Activated CD4-positive, alpha-beta T cell treated with anti-CD3 and anti-CD28 coated beads for 24 hours (primary cell): ENCODE measurements at regions not wholly inside any gene's neighbourhood (a gene's known extent, or its start where the extent isn't known, plus 50 kb on each side); places are given as distances from the start of the nearest gene placed in this dataset.
"Not testable (repeated sequence)": the region's sequence is repeated elsewhere in the genome, so short reads cannot be mapped to it uniquely, and the experiment has no call there.

ENCODE experiments used
- DNase-seq, 2 donors: peaks; one replicate each; pipeline ENCODE4 v3.0.0-alpha.2; 2020; ENCODE audit warnings: low read depth in 2 of 2

DNA sequence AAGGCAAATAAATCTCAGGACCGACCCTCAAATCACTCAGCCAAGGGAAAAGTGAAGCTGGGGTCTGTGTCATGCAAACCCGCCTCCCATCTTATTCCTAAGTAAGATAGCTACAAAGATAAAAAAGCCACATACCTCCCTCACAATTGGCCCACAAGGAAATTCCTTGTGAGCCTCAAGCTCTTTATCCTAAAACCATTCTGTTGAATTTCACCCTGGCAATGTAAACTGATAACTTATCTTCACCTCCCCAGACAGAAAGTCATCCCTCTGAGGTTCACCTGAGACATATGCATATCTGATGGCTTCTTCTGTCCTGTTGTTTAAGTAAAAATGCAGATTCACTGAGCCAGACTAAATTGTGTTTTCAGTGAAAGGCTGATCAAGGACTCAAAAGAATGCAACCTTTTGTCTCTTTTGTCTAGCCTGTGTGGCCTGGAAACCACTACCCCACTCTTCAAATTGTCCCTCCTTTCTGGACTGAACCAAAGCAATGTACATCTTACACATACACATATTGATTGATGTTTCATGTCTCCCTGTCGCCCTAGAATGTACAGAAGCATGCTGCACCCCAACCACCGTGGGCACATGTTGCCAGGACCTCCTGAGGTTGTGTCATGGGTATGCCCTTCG lies 91.3 kb downstream of the MFAP3L start:
- no peak for DNase-seq

GRCh38 chr4:169933531-169933930 lies 92.7 kb downstream of the MFAP3L start:
- no peak for DNase-seq

DNA sequence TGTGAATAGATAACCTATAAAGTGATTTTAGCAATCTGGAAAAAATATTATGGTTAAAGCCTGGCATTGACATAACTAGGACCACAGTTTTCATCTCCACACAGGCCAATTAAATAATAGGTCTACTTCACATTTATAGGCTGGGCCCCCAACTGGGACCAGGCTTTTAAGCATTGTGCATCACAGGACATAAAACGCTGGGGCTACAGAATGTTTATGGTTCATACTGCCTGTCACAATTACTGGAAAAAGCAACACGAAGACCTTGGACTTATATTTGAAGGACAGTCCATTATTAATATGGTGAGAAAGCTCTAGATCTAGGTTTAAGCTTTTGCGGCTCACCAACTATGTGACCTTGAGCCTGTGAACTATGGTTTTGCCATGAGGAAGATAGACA lies 94.2 kb downstream of the MFAP3L start:
- no peak for DNase-seq

DNA sequence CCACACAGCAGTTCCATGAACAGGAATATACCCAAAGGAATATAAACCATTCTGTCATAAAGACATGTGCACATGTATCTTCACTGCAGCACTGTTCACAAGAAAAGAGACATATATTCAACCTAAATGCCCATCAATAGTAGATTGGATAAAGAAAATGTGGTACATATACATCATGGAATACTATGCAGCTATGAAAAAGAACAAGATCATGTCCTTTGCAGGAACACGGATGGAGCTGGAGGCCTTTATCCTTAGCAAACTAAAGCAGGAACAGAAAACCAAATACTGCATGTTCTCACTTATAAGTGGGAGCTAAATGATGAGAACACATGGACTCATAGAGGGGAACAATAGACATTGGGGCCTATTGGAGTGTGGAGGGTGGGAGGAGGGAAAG lies 95.4 kb downstream of the MFAP3L start:
- DNase-seq: not testable (repeated sequence)

- no peak for DNase-seq
These were observed 98.9 kb downstream of the MFAP3L start for GRCh38 chr4:169927280-169927679.

- no peak for DNase-seq
These were observed 100.5 kb downstream of the MFAP3L start for GRCh38 chr4:169925678-169926077.

- DNase-seq: no peak
These were observed 103.4 kb downstream of the MFAP3L start for GRCh38 chr4:169922632-169923276.

DNA sequence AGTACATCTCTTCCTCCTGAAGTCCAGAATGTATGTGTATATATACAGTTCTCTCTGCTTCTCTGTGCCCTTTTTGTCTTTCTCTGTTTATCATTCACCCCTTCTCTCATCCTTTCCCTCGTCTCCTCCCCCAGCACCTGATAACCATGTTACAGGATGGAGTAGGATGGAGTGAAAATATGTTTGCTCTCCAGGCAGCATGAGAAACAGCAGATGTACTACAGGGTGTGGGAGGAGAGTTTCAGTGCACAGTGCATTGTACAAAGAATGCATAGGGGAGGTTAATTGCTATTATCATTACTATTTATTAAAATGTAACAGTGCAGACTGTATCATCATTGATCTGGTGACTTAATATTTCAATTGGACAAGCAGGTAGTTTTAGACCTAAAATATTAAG lies 104.5 kb downstream of the MFAP3L start:
- no peak for DNase-seq

- DNase-seq: no peak
These were observed 105.0 kb downstream of the MFAP3L start for GRCh38 chr4:169921237-169921636.

DNA sequence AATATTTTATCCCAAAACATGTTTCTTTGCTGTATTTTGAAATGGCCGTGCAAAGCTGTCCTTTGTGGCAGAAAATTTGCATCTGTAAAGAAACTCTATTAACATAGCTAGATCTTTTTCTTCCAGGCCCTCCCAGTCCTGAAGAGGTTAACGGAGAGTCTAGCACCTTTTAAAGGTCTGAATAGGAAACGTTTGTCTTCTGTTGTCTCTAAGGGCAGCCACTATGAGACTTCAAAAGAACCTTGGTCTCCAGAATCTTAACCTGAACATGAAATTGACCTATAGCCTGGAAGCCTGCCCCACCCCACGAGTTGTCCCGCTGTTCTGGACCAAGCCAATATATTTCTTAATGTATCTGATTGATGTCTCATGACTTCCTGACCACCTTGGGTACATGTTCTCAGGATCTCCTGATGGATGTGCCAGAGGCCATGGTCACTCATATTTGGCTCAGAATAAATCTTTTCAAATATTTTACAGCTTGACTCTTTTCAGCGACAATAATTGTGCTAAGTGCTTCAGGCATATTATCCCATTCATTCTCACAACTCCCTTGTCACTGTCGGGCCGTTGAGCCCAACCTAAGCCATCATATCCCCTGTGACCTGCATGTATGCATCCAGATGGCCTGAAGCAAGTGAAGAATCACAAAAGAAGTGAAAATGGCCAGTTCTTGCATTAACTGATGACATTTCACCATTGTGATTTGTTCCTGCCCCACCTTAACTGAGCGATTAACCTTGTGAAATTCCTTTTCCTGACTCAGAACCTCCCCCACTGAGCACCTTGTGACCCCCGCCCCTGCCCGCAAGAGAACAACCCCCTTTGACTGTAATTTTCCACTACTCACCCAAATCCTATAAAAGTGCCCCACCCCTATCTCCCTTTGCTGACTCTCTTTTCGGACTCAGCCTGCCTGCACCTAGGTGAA lies 106.7 kb downstream of the MFAP3L start:
- not testable (repeated sequence) for DNase-seq

GRCh38 chr4:169915545-169915944 lies 110.7 kb downstream of the MFAP3L start:
- DNase-seq: no peak

- DNase-seq: no peak
These were observed 111.3 kb downstream of the MFAP3L start for GRCh38 chr4:169914866-169915265.

GRCh38 chr4:169912996-169913395 lies 113.2 kb downstream of the MFAP3L start:
- DNase-seq: no peak

DNA sequence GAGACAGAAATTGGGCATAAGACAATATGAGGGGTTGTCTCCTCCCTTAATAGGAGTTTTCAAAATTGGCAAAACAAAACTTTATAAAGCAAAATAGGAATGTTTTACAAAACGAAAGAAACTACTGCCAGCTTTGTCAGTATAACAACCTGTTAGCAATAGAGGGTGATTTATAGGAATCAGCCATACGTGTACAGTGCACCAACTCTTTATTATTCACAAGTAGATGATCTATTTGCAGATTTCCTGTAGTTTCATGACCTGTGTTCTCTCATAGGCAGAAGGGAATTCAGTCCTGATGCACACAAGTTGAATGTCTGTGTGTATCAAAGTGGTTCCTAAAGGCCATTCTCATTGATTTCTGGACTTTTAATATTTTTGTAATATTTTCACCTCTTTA lies 116.3 kb downstream of the MFAP3L start:
- DNase-seq: no peak

- no peak for DNase-seq
These were observed 116.7 kb downstream of the MFAP3L start for GRCh38 chr4:169909479-169909878.

DNA sequence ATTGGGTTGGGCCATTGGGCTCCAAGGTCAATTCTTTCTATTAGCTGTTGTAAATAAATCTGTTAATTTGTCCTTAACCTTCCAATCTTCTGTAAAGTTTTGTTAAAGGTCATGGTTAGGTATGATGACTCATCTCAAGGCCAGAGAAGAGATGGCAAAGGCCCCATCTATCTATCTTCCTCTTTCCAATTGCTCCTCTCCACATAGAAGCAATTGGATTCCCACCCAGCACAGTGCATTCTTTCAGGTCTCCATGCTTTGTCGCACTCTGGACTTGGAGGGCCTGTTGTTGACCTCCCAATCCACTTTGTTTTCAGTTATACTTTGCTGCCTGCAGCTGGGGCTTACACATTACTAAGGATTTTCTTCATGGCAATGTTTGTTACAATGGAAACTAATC lies 118.5 kb downstream of the MFAP3L start:
- DNase-seq: no peak

DNA sequence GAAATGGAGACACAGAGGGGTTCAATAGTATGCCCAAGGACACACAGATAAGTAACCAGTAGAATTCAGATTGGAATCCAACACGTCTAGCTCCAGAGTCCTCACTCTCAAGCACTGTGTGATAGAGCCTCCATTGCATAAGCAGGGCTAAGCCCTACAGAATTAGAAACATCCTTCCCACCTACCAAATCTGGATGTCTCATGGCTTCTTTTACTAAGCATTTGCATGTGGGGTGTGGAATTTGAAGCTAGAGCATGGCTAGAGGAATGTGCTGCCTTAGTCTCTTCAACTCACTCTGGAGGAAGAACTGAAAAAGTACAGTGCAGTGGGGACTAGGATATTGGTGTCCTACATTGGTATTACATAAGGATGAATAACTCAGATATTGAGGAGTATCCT lies 119.4 kb downstream of the MFAP3L start:
- DNase-seq: no peak

DNA sequence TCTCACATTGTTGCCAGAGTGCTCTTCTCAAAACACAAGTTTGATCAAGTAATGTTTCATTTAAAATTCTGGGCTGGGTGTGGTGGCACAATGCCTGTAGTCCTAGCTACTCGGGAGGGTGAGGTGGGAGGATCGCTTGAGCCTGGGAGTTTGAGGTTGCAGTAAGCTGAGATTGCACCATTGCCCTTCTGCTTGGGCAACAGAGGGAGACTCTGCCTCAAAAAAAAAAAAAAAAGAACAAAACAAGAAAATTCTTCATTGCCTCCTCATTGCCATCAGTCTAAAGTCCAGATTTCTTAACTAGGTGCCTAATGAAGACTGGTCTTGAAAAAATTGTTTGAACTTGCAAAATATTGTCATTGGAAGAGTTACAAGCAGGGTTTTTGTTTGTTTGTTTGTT lies 120.1 kb downstream of the MFAP3L start:
- DNase-seq: no peak

DNA sequence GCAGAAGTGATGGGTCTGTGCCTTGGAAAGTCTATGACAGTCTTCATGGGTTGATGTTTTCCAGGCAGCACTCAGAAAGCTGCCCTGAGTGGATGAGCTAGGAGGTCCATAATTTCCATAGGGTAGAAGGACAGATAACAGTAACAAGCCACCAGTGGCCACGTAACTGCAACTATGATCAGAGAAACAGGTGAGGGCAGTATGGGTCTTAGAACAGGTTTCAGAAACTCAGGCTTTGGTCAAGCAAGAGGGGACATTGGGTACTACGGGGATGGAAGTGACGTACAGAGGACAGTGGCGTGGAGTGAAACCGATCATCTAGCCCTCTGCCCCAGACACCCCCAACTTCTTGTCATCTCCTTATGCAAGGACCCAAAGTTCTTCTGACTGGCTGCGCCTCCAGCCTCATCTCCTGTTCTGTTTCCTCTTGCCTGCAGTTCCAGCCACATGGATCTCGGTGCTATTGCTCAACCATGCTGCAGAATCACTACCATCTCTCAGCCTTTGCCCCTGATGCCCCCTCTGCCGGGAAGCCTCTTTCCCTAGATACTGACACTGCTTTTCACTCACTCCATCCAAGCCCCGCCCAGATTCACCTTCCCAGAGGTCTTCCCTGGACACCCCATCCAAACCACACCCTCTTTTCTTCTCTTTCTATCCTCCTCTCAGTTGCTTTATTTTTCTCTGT lies 123.4 kb downstream of the MFAP3L start:
- no peak for DNase-seq

DNA sequence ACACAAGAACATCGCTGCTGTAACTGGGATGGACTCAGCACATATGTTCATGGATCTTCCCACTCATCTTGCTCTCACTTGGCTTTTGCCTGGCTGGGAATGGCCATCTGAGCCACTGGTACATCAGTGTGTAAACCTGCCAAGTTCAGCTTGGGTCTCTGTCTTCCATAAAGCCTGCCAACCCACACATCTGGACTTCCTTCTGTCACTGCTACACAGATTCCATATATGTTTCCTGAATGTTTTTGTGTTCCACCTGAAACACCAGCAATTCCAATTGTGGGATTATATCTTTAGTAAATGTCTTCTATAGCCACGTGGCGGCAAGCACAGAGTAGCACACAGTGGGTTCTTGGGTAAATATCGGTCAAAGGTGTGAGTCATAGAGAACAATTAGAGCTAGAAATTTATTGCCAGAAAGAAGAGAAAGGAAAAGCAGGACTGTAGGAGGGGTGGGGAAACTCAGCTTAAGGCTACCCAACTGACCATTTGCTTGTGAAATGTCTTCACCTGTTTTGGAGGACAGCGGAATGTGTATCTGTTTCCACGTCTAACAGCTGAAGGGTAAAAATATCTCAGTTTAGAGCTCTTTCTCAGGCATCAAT lies 125.9 kb downstream of the MFAP3L start:
- DNase-seq: no peak

DNA sequence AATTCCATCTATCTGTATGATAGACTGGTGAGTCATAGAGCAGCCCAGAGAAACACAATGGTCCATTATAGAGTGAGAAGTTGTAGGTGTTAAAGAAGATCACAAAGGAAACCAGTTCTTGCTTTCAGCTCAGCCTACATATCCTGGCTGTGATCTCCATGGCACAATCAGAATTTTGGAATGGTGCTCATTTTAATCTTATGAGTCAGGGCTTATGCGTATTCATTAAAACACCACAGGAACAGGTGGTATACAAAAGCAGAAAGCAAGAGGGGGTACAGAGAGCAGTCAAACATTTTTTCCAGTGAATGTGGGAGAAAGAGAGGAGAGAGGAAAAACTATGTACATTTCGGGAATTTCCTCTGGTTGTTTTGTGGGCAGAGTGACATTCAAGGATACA lies 126.9 kb downstream of the MFAP3L start:
- no peak for DNase-seq

GRCh38 chr4:169898095-169898494 lies 128.1 kb downstream of the MFAP3L start:
- no peak for DNase-seq
